IMR-90 (cell line): ENCODE measurements at regions not wholly inside any gene's neighbourhood (a gene's known extent, or its start where the extent isn't known, plus 50 kb on each side); places are given as distances from the start of the nearest gene placed in this dataset.

Source experiments
- BHLHE40 ChIP-seq: fragments of 150-350 bp; IDR thresholded peaks from 2 replicates; pipeline ENCODE4 v1.6.1; 2016; ENCODE audit warnings: mild to moderate bottlenecking, low read depth, low read length
- CEBPB ChIP-seq: IDR thresholded peaks from 2 replicates; pipeline ENCODE4 v1.6.1; 2012; ENCODE audit warnings: low read depth, low read length, improper control_type of control experiment
- CTCF ChIP-seq: conservative IDR thresholded peaks from 2 replicates; pipeline ENCODE4 v1.5.1; 2012; ENCODE audit warnings: mild to moderate bottlenecking, low read depth, low read length, improper control_type of control experiment
- FOS ChIP-seq: fragments of 150-350 bp; IDR thresholded peaks from 2 replicates; pipeline ENCODE4 v1.6.1; 2016; ENCODE audit warnings: low read depth, low read length
- MAFK ChIP-seq: IDR thresholded peaks from 2 replicates; pipeline ENCODE4 v1.6.1; 2012; ENCODE audit warnings: low read depth, low read length, improper control_type of control experiment
- MAZ ChIP-seq: IDR thresholded peaks from 2 replicates; pipeline ENCODE4 v1.6.1; 2012; ENCODE audit warnings: low read depth, mild to moderate bottlenecking, low read length, improper control_type of control experiment, moderate library complexity, borderline replicate concordance
- MXI1 ChIP-seq: IDR thresholded peaks from 2 replicates; pipeline ENCODE4 v1.6.1; 2012; ENCODE audit warnings: low read depth, mild to moderate bottlenecking, low read length, moderate library complexity, borderline replicate concordance
- POLR2A ChIP-seq: IDR thresholded peaks from 2 replicates; pipeline ENCODE4 v1.6.1; 2012; ENCODE audit warnings: mild to moderate bottlenecking, low read depth, low read length
- RAD21 ChIP-seq: IDR thresholded peaks from 2 replicates; pipeline ENCODE4 v1.6.1; 2012; ENCODE audit warnings: low read length, improper control_type of control experiment
- RCOR1 ChIP-seq: IDR thresholded peaks from 2 replicates; pipeline ENCODE4 v1.6.1; 2012; ENCODE audit warnings: mild to moderate bottlenecking, low read length, improper control_type of control experiment; ENCODE audit not compliant: insufficient replicate concordance
- RFX5 ChIP-seq: IDR thresholded peaks from 2 replicates; pipeline ENCODE4 v1.8.0; 2012; ENCODE audit warnings: low read depth, mild to moderate bottlenecking, low read length, moderate library complexity
- SMC3 ChIP-seq: fragments of 150-350 bp; IDR thresholded peaks from 2 replicates; pipeline ENCODE4 v1.6.1; 2016; ENCODE audit warnings: low read depth, mild to moderate bottlenecking, antibody characterized with exemption, low read length, moderate library complexity
- TF ChIP-seq, protein P1 (sequence below): fragments of 150-350 bp; IDR thresholded peaks from 2 replicates; pipeline ENCODE4 v1.6.1; 2016; ENCODE audit warnings: low read depth, mild to moderate bottlenecking, low read length, moderate library complexity, borderline replicate concordance
- TF ChIP-seq, protein P2 (sequence below): fragments of 150-350 bp; IDR thresholded peaks from 2 replicates; pipeline ENCODE4 v1.6.1; 2017; ENCODE audit warnings: mild to moderate bottlenecking, antibody characterized with exemption, low read length, low read depth

DNA sequence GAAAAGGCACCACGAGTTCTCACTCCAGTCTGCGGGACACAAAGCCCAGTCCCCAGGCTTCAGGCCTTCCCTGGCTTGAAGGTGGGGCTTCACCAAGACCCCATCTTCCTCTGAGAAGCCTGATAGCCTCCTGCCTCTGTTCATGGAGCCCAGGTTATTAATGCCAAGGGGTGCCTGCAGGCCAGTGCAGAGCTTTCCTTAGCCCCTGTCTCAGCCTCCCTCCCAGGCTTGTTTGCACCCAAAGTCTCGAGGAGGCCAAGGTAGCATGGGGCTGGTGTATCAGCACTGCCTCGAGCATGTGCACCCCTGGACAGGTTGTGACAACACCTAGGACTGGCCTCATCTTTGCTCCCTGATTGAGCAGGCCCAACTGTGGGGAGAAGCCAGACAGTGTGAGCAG, 108.1 kb upstream of the PCDH15 start:
- TF ChIP-seq POLR2A (no peak), BHLHE40 (no peak), CTCF (no peak), SMC3 (no peak), RFX5 (no peak), RCOR1 (no peak), MAZ (no peak), MAFK (no peak), FOS (no peak), MXI1 (no peak), RAD21 (no peak), CEBPB (no peak)
- TF ChIP-seq, protein P1, sequence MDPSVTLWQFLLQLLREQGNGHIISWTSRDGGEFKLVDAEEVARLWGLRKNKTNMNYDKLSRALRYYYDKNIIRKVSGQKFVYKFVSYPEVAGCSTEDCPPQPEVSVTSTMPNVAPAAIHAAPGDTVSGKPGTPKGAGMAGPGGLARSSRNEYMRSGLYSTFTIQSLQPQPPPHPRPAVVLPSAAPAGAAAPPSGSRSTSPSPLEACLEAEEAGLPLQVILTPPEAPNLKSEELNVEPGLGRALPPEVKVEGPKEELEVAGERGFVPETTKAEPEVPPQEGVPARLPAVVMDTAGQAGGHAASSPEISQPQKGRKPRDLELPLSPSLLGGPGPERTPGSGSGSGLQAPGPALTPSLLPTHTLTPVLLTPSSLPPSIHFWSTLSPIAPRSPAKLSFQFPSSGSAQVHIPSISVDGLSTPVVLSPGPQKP = no peak
- TF ChIP-seq, protein P2, sequence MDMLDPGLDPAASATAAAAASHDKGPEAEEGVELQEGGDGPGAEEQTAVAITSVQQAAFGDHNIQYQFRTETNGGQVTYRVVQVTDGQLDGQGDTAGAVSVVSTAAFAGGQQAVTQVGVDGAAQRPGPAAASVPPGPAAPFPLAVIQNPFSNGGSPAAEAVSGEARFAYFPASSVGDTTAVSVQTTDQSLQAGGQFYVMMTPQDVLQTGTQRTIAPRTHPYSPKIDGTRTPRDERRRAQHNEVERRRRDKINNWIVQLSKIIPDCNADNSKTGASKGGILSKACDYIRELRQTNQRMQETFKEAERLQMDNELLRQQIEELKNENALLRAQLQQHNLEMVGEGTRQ = no peak
